Stimulated activated CD4-positive, alpha-beta T cell treated with anti-CD3 and anti-CD28 coated beads, Interleukin-12 subunit alpha, Interleukin-12 subunit beta, amount 100 ng/mL, for 4 hours (primary cell): ENCODE measurements at regions not wholly inside any gene's neighbourhood (a gene's known extent, or its start where the extent isn't known, plus 50 kb on each side); places are given as distances from the start of the nearest gene placed in this dataset.

Experiments
- DNase-seq: peaks from one replicate; pipeline ENCODE4 v3.0.0-alpha.2; 2020

GRCh38 chr9:1791191-1791590, 224.0 kb upstream of the SMARCA2 start:
- no peak for DNase-seq

- DNase-seq = no peak
Observed at GRCh38 chr9:1794547-1795270, 220.4 kb upstream of the SMARCA2 start.

GRCh38 chr9:1804128-1804865, 210.8 kb upstream of the SMARCA2 start:
- DNase-seq = no peak

- DNase-seq = no peak
Observed at GRCh38 chr9:1829719-1830118, 185.4 kb upstream of the SMARCA2 start.

- no peak for DNase-seq
Observed at GRCh38 chr9:1832960-1833359, 182.2 kb upstream of the SMARCA2 start.

- DNase-seq = peak; percentile 1
Observed at GRCh38 chr9:1837453-1838084, 177.6 kb upstream of the SMARCA2 start.

- DNase-seq = no peak
Observed at GRCh38 chr9:1839909-1840308, 175.2 kb upstream of the SMARCA2 start.

GRCh38 chr9:1845425-1845824, 169.7 kb upstream of the SMARCA2 start:
- DNase-seq = no peak

GRCh38 chr9:1855726-1856125, 159.4 kb upstream of the SMARCA2 start:
- no peak for DNase-seq

GRCh38 chr9:1857808-1858207, 157.3 kb upstream of the SMARCA2 start:
- DNase-seq = no peak

GRCh38 chr9:1869843-1870242, 145.3 kb upstream of the SMARCA2 start:
- no peak for DNase-seq

- DNase-seq = no peak
Observed at GRCh38 chr9:1870915-1871314, 144.2 kb upstream of the SMARCA2 start.

GRCh38 chr9:1871626-1872419, 143.3 kb upstream of the SMARCA2 start:
- no peak for DNase-seq

- DNase-seq = no peak
Observed at GRCh38 chr9:1875251-1875851, 139.8 kb upstream of the SMARCA2 start.

- peak; percentile 64 for DNase-seq
Observed at GRCh38 chr9:1875921-1876448, 139.2 kb upstream of the SMARCA2 start.

GRCh38 chr9:1876891-1877496, 138.2 kb upstream of the SMARCA2 start:
- no peak for DNase-seq

- no peak for DNase-seq
Observed at GRCh38 chr9:1877951-1878350, 137.2 kb upstream of the SMARCA2 start.

- no peak for DNase-seq
Observed at GRCh38 chr9:1878811-1879210, 136.3 kb upstream of the SMARCA2 start.

GRCh38 chr9:1879501-1879900, 135.6 kb upstream of the SMARCA2 start:
- DNase-seq = no peak

GRCh38 chr9:1880038-1880565, 135.0 kb upstream of the SMARCA2 start:
- DNase-seq = no peak

GRCh38 chr9:1881708-1882295, 133.3 kb upstream of the SMARCA2 start:
- no peak for DNase-seq
